ENCODE measurements at regions not wholly inside any gene's neighbourhood (a gene's known extent, or its start where the extent isn't known, plus 50 kb on each side); places are given as distances from the start of the nearest gene placed in this dataset.
A peak's percentile ranks its signal among the peaks of the same experiment; 100 is the strongest.

- no peak overlapping the region for H3K4me3 ChIP-seq (ENCODE audit: insufficient read depth in 1 of 2, low read depth in 1 of 2, low read length in 2 of 2)
- peaks cover 10% of the 10 kb centered on the region for H3K4me1 ChIP-seq (ENCODE audit: control insufficient read depth, insufficient read depth, low read depth, low read length)
- H3K14ac ChIP-seq (ENCODE audit: low read length in 2 of 2): no peak overlapping the region
- H3K23ac ChIP-seq (ENCODE audit: low read length in 2 of 2): no peak overlapping the region
- H2BK5ac ChIP-seq (ENCODE audit: low read depth, low read length, poor library complexity, severe bottlenecking): no peak overlapping the region
- WGBS: 100% methylated on average over 3 of the region's 3 CpGs
- no peak for DNase-seq
- no peak overlapping the region for H2BK120ac ChIP-seq (ENCODE audit: low read depth, low read length)
- no peak overlapping the region for H4K91ac ChIP-seq (ENCODE audit: low read length)
- H3K27me3 ChIP-seq (ENCODE audit: control insufficient read depth in 1 of 2, insufficient read depth in 1 of 2, low read length in 2 of 2): no peaks in the 10 kb centered on the region
- peaks cover 12% of the 10 kb centered on the region for H3K9me3 ChIP-seq (ENCODE audit: control insufficient read depth, low read length)
- H3K4ac ChIP-seq (ENCODE audit: low read depth in 1 of 2, low read length in 2 of 2): no peak overlapping the region
- no peak overlapping the region for H3K27ac ChIP-seq (ENCODE audit: low read length, poor library complexity, severe bottlenecking)
- no peak overlapping the region for H4K8ac ChIP-seq (ENCODE audit: low read length)
- no peaks in the 10 kb centered on the region for H3K36me3 ChIP-seq (ENCODE audit: control insufficient read depth in 1 of 2, insufficient read depth in 2 of 2, low read depth in 1 of 2, low read length in 2 of 2)
- H3K18ac ChIP-seq (ENCODE audit: low read depth in 1 of 2, low read length in 2 of 2): no peak overlapping the region
- H2AK5ac ChIP-seq (ENCODE audit: low read length, severe bottlenecking): no peak overlapping the region
- H2AFZ ChIP-seq (ENCODE audit: low read depth, low read length): no peak overlapping the region
- no peak overlapping the region for H3K9ac ChIP-seq (ENCODE audit: low read length)
- no peaks in the 10 kb centered on the region for H3K79me1 ChIP-seq (replicated peaks; ENCODE audit: low read length, poor library complexity, severe bottlenecking)
- H2BK15ac ChIP-seq (ENCODE audit: low read depth, poor library complexity, severe bottlenecking): no peak overlapping the region
- H3K4me2 ChIP-seq (ENCODE audit: low read length, poor library complexity, severe bottlenecking): no peak overlapping the region
- H2BK12ac ChIP-seq (ENCODE audit: low read length in 2 of 2): no peak overlapping the region
These were observed 126.4 kb upstream of the SMAD3 start for GRCh38 chr15:66939016-66939415.

- Histone ChIP-seq H3K36me3 (ENCODE audit: control insufficient read depth in 1 of 2, insufficient read depth in 2 of 2, low read depth in 1 of 2, low read length in 2 of 2) (no peaks in the 10 kb centered on the region), H2BK5ac (ENCODE audit: low read depth, low read length, poor library complexity, severe bottlenecking) (no peak overlapping the region), H3K9me3 (ENCODE audit: control insufficient read depth, low read length) (peaks cover 8% of the 10 kb centered on the region), H2BK120ac (ENCODE audit: low read depth, low read length) (no peak overlapping the region), H3K9ac (ENCODE audit: low read length) (no peak overlapping the region), H3K4ac (ENCODE audit: low read depth in 1 of 2, low read length in 2 of 2) (no peak overlapping the region), H3K14ac (ENCODE audit: low read length in 2 of 2) (no peak overlapping the region), H2BK12ac (ENCODE audit: low read length in 2 of 2) (no peak overlapping the region), H3K79me1 (replicated peaks; ENCODE audit: low read length, poor library complexity, severe bottlenecking) (no peaks in the 10 kb centered on the region), H2BK15ac (ENCODE audit: low read depth, poor library complexity, severe bottlenecking) (peak overlapping the region; percentile 69), H2AFZ (ENCODE audit: low read depth, low read length) (no peak overlapping the region), H2AK5ac (ENCODE audit: low read length, severe bottlenecking) (no peak overlapping the region), H4K8ac (ENCODE audit: low read length) (no peak overlapping the region), H3K18ac (ENCODE audit: low read depth in 1 of 2, low read length in 2 of 2) (no peak overlapping the region), H3K23ac (ENCODE audit: low read length in 2 of 2) (no peak overlapping the region), H3K4me3 (ENCODE audit: insufficient read depth in 1 of 2, low read depth in 1 of 2, low read length in 2 of 2) (no peak overlapping the region), H3K4me1 (ENCODE audit: control insufficient read depth, insufficient read depth, low read depth, low read length) (peaks cover 10% of the 10 kb centered on the region), H3K4me2 (ENCODE audit: low read length, poor library complexity, severe bottlenecking) (no peak overlapping the region), H3K27ac (ENCODE audit: low read length, poor library complexity, severe bottlenecking) (no peak overlapping the region), H4K91ac (ENCODE audit: low read length) (no peak overlapping the region), H3K27me3 (ENCODE audit: control insufficient read depth in 1 of 2, insufficient read depth in 1 of 2, low read length in 2 of 2) (no peaks in the 10 kb centered on the region)
- 95% methylated on average over 8 of the region's 8 CpGs for WGBS
- DNase-seq: no peak
These were observed 125.9 kb upstream of the SMAD3 start for GRCh38 chr15:66939451-66940023.

GRCh38 chr15:66940368-66940767 lies 125.0 kb upstream of the SMAD3 start:
- Histone ChIP-seq H2BK120ac (ENCODE audit: low read depth, low read length) (no peak overlapping the region), H3K4me2 (ENCODE audit: low read length, poor library complexity, severe bottlenecking) (no peak overlapping the region), H3K4me1 (ENCODE audit: control insufficient read depth, insufficient read depth, low read depth, low read length) (peaks cover 10% of the 10 kb centered on the region), H3K14ac (ENCODE audit: low read length in 2 of 2) (no peak overlapping the region), H4K91ac (ENCODE audit: low read length) (no peak overlapping the region), H3K9me3 (ENCODE audit: control insufficient read depth, low read length) (peaks cover 8% of the 10 kb centered on the region), H3K27ac (ENCODE audit: low read length, poor library complexity, severe bottlenecking) (no peak overlapping the region), H3K27me3 (ENCODE audit: control insufficient read depth in 1 of 2, insufficient read depth in 1 of 2, low read length in 2 of 2) (no peaks in the 10 kb centered on the region), H2AK5ac (ENCODE audit: low read length, severe bottlenecking) (no peak overlapping the region), H2BK12ac (ENCODE audit: low read length in 2 of 2) (no peak overlapping the region), H3K79me1 (replicated peaks; ENCODE audit: low read length, poor library complexity, severe bottlenecking) (no peaks in the 10 kb centered on the region), H2AFZ (ENCODE audit: low read depth, low read length) (no peak overlapping the region), H3K4ac (ENCODE audit: low read depth in 1 of 2, low read length in 2 of 2) (no peak overlapping the region), H3K9ac (ENCODE audit: low read length) (peak overlapping the region; percentile 28), H2BK15ac (ENCODE audit: low read depth, poor library complexity, severe bottlenecking) (no peak overlapping the region), H3K36me3 (ENCODE audit: control insufficient read depth in 1 of 2, insufficient read depth in 2 of 2, low read depth in 1 of 2, low read length in 2 of 2) (no peaks in the 10 kb centered on the region), H3K18ac (ENCODE audit: low read depth in 1 of 2, low read length in 2 of 2) (no peak overlapping the region), H4K8ac (ENCODE audit: low read length) (no peak overlapping the region), H3K4me3 (ENCODE audit: insufficient read depth in 1 of 2, low read depth in 1 of 2, low read length in 2 of 2) (peak overlapping the region in 1 of 2 experiments; percentile 26), H2BK5ac (ENCODE audit: low read depth, low read length, poor library complexity, severe bottlenecking) (no peak overlapping the region), H3K23ac (ENCODE audit: low read length in 2 of 2) (no peak overlapping the region)
- DNase-seq: peak; percentile 56
- WGBS: 81% methylated on average over 2 of the region's 2 CpGs

DNA sequence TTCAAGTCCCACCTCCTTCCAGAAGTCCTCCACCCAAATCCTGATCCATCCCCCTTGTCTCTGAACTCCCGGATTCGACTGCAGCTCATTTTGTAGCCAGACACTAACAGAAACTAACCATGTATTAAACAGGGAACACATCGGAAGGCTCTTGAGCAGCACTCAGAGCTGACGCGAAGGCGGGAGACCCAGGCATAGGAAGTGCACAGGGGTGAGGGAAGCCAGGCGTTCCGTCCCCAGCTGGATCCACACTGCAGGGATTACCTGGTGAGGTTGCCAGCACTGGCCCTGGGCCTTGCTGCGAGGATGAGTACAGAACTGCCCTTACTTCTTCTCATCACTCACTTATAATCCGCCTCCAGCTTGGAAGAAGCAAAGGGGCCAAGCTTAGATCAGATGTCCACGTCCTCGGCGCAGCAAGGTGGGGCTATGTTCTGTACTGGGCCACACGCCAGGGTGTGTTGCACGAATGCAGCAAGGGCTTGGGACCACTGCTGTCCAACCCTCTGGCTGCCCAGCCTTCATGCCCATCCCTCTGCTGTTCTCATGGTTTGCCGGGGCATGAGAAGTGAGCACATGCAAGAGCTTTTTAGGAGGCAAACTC lies 124.2 kb upstream of the SMAD3 start:
- H3K14ac ChIP-seq (ENCODE audit: low read length in 2 of 2): no peak overlapping the region
- no peak overlapping the region for H2BK15ac ChIP-seq (ENCODE audit: low read depth, poor library complexity, severe bottlenecking)
- H2AK5ac ChIP-seq (ENCODE audit: low read length, severe bottlenecking): no peak overlapping the region
- WGBS: 88% methylated on average over 16 of the region's 16 CpGs
- no peaks in the 10 kb centered on the region for H3K27me3 ChIP-seq (ENCODE audit: control insufficient read depth in 1 of 2, insufficient read depth in 1 of 2, low read length in 2 of 2)
- no peak overlapping the region for H2BK5ac ChIP-seq (ENCODE audit: low read depth, low read length, poor library complexity, severe bottlenecking)
- no peak overlapping the region for H3K4me2 ChIP-seq (ENCODE audit: low read length, poor library complexity, severe bottlenecking)
- H3K9ac ChIP-seq (ENCODE audit: low read length): peak overlapping the region; percentile 48
- no peak overlapping the region for H4K91ac ChIP-seq (ENCODE audit: low read length)
- peak overlapping the region in 1 of 2 experiments; percentile 26 for H3K4me3 ChIP-seq (ENCODE audit: insufficient read depth in 1 of 2, low read depth in 1 of 2, low read length in 2 of 2)
- no peaks in the 10 kb centered on the region for H3K36me3 ChIP-seq (ENCODE audit: control insufficient read depth in 1 of 2, insufficient read depth in 2 of 2, low read depth in 1 of 2, low read length in 2 of 2)
- no peak overlapping the region for H3K27ac ChIP-seq (ENCODE audit: low read length, poor library complexity, severe bottlenecking)
- H2BK12ac ChIP-seq (ENCODE audit: low read length in 2 of 2): no peak overlapping the region
- DNase-seq: no peak
- H3K4ac ChIP-seq (ENCODE audit: low read depth in 1 of 2, low read length in 2 of 2): no peak overlapping the region
- peaks cover 10% of the 10 kb centered on the region for H3K4me1 ChIP-seq (ENCODE audit: control insufficient read depth, insufficient read depth, low read depth, low read length)
- no peak overlapping the region for H2AFZ ChIP-seq (ENCODE audit: low read depth, low read length)
- H4K8ac ChIP-seq (ENCODE audit: low read length): no peak overlapping the region
- H3K23ac ChIP-seq (ENCODE audit: low read length in 2 of 2): no peak overlapping the region
- no peak overlapping the region for H2BK120ac ChIP-seq (ENCODE audit: low read depth, low read length)
- H3K18ac ChIP-seq (ENCODE audit: low read depth in 1 of 2, low read length in 2 of 2): peak overlapping the region in 1 of 2 experiments; percentile 54
- no peaks in the 10 kb centered on the region for H3K79me1 ChIP-seq (replicated peaks; ENCODE audit: low read length, poor library complexity, severe bottlenecking)
- peaks cover 8% of the 10 kb centered on the region for H3K9me3 ChIP-seq (ENCODE audit: control insufficient read depth, low read length)

Data from mesenchymal stem cell (in vitro differentiated cells and primary cell).